ENCODE measurements at regions not wholly inside any gene's neighbourhood (a gene's known extent, or its start where the extent isn't known, plus 50 kb on each side); places are given as distances from the start of the nearest gene placed in this dataset.

- TF ChIP-seq CTCF (IDR thresholded peaks at IDR 0.05; ENCODE audit: insufficient read depth, low read depth, low read length) (no peak), EZH2 (IDR thresholded peaks at IDR 0.05; ENCODE audit: insufficient read depth, low read length) (no peak)
Observed at GRCh38 chr3:130626049-130626448, 109.1 kb downstream of the COL6A6 start.

Measured in astrocyte (in vitro differentiated cells and primary cell).